ENCODE measurements at regions not wholly inside any gene's neighbourhood (a gene's known extent, or its start where the extent isn't known, plus 50 kb on each side); places are given as distances from the start of the nearest gene placed in this dataset.

DNA sequence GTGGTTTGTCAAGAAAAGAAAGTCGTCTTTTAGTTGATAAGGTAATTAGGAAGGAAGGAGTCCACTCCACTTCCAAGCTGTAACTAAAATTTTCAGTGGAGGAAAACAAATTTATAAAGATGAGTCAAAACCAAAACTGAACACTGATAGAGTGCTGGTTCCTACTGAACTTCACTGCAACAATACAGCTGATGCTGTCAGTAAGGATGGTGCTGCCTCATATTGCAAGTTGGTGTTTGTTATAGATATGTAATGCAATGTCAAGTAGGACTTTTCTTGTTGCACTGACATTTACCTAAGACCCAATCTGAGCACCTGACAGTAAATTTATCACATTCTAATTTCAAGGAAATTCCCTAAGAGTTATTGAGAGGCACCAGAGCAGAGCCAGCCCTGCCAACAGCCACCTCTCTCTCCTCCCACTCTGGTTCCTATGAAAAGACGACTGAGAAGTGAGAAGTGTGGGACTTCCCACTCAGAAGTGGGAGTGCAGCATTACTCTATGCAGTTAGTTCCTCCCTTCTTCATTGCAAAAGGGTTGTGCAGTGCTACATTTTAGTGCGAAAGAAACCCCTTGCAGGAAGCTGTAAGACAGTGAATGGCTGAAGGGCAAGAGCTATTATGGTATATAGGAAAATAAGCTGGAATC lies 350.8 kb downstream of the NFIB start:
- DNase-seq (ENCODE audit: low read depth): no peak
- no peak overlapping the region for H3K4me3 ChIP-seq (ENCODE audit: low read depth, low read length)
- TF ChIP-seq, protein P1, sequence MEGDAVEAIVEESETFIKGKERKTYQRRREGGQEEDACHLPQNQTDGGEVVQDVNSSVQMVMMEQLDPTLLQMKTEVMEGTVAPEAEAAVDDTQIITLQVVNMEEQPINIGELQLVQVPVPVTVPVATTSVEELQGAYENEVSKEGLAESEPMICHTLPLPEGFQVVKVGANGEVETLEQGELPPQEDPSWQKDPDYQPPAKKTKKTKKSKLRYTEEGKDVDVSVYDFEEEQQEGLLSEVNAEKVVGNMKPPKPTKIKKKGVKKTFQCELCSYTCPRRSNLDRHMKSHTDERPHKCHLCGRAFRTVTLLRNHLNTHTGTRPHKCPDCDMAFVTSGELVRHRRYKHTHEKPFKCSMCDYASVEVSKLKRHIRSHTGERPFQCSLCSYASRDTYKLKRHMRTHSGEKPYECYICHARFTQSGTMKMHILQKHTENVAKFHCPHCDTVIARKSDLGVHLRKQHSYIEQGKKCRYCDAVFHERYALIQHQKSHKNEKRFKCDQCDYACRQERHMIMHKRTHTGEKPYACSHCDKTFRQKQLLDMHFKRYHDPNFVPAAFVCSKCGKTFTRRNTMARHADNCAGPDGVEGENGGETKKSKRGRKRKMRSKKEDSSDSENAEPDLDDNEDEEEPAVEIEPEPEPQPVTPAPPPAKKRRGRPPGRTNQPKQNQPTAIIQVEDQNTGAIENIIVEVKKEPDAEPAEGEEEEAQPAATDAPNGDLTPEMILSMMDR (IDR thresholded peaks at IDR 0.05; ENCODE audit: control insufficient read depth, extremely low read depth, insufficient read depth): no peak

DNA sequence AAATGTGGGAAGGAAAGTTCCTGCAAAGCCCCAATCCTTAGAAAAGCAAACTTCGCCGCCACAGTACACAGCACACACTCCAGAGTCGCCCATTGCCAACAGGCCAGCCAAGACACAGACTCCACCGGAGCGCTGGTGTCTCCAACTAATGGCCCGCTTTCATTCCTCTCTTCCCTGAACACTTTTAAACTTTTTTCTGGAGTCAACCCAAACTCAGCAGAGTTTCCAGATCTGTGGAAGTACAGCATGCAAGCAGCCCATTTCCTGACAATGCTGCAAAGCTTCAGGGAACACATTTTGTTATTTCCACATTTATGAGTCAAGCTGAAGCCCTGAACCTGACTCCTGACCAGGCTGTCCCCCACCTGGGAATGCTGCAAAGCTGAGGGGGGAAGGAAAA lies 351.9 kb downstream of the NFIB start:
- TF ChIP-seq, protein P1 (IDR thresholded peaks at IDR 0.05; ENCODE audit: control insufficient read depth, extremely low read depth, insufficient read depth): no peak
- no peak for DNase-seq (ENCODE audit: low read depth)
- H3K4me3 ChIP-seq (ENCODE audit: low read depth, low read length): no peak overlapping the region

DNA sequence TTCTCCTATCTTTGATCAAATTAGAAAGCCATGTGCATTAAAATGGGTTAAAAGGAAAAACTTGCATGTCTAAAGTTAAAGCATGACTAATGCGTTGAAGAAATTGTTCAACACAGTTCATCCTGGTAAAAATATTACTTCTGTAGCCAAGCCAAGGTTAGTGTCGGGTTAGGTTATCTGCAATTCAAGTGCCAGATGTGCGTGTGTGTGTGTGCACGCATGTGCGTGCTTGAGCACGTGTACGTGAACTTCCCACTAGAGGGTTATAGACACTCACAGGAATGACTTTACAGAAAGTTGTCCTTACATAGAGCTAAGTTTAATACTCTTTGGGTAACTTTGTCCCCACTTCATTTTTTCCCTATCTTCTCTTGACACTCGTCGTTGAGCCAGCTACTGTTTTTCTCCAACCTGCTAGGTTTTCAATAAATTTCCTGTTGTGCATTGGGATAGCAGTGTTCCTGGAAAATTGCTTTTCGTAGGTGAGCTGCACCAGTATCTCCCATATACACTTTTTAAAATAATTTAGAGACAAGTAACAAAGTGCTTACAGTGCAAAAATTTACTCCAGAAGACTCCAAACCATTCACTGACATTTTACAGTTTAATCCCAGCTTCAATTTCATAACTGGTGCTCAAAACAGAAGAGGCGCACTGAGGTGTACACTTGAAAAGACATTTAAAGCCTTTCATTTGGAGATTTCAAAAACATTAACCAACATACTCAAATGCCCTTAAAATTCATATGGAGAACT lies 353.8 kb downstream of the NFIB start:
- DNase-seq (ENCODE audit: low read depth): no peak
- TF ChIP-seq, protein P1 (IDR thresholded peaks at IDR 0.05; ENCODE audit: control insufficient read depth, extremely low read depth, insufficient read depth): no peak
- no peak overlapping the region for H3K4me3 ChIP-seq (ENCODE audit: low read depth, low read length)

DNA sequence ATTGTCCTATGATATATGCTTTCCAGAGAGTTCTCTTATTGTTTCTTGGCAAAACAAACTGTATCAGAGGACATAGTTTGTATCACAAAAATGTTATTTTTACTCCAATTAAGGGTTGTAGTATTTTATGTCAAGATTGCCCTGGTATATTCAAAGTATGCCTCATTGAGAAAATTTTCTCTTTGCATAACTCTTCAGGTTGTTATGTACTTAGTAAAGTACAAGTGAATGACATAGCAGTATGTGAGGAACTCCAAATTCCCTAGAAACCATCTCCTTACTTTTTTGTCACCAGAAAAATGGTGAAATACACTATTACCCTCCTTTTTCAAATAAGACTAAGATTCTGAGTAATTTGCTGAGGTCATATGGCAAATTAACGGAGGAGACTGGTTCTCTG lies 355.3 kb downstream of the NFIB start:
- TF ChIP-seq, protein P1 (IDR thresholded peaks at IDR 0.05; ENCODE audit: control insufficient read depth, extremely low read depth, insufficient read depth): no peak
- no peak for DNase-seq (ENCODE audit: low read depth)
- H3K4me3 ChIP-seq (ENCODE audit: low read depth, low read length): no peak overlapping the region

DNA sequence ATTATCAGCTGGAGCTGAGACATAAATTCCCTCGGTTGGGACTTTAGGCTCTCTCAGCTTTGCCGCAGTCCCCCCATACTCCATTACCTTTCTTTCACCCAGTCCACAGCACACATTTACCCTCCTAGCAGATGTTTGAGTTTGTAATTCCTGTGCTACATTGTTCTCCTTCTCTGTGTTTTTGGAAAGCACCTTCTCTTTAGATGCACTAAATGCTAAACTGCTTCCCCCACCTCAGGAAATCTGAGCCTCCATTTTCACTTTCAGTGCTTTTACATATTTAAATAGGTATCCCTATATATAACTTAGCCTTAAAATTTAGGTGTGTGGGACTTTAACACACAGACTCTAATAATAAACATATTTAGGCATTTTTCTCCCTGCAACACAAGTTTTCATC lies 356.9 kb downstream of the NFIB start:
- no peak overlapping the region for H3K4me3 ChIP-seq (ENCODE audit: low read depth, low read length)
- TF ChIP-seq, protein P1 (IDR thresholded peaks at IDR 0.05; ENCODE audit: control insufficient read depth, extremely low read depth, insufficient read depth): no peak
- DNase-seq (ENCODE audit: low read depth): no peak

DNA sequence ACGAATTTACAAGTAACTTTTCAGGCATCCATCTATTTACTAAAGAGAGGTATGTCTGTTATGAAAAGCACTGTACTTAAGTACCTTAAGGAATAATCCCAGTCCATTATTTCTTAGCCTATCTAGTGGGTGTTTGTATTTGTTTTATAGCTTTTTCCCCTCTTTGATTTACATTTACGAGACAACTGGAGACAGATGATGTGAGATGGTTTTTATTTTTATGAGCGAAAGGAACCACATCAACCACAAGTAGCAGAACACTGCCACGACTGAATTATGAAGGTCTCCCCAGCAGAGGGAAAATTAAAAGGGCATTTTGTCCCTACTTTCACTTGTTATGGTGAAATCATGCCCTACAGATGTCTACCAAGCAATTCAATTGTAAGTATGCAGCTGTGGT lies 357.8 kb downstream of the NFIB start:
- TF ChIP-seq, protein P1 (IDR thresholded peaks at IDR 0.05; ENCODE audit: control insufficient read depth, extremely low read depth, insufficient read depth): no peak
- H3K4me3 ChIP-seq (ENCODE audit: low read depth, low read length): no peak overlapping the region
- DNase-seq (ENCODE audit: low read depth): no peak
